ENCODE measurements at regions not wholly inside any gene's neighbourhood (a gene's known extent, or its start where the extent isn't known, plus 50 kb on each side); places are given as distances from the start of the nearest gene placed in this dataset.
A peak's percentile ranks its signal among the peaks of the same experiment; 100 is the strongest.

DNA sequence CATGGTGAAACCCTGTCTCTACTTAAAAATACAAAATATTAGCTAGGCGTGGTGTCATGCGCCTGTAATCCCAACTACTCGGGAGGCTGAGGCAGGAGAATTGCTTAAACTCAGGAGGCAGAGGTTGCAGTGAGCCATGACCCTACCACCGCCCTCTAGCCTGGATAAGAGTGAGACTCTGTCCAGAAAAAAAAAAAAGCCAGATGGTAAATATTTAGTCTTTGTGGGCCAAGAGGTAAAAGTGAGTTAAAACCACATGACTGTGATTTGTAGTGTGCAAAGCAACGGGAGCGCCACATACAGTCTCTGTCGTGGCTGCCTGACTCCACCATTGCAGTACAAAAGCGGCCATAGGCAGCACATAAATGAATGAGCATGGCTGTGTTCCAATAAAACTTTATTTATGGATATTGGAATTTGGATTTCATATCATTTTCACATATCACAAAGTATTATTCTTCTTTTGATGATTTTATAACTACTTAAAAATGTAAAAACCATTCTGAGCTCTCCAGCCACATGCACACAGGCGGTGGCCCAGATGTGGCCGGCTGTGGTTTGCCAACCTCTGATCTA, 51.8 kb upstream of the CASZ1 start:
- DNase-seq: no peak
- Histone ChIP-seq H3K4me3 (ENCODE audit: low read depth, low read length) (no peak overlapping the region), H3K9me3 (ENCODE audit: severe bottlenecking) (peaks cover 15% of the 10 kb centered on the region), H3K36me3 (no peaks in the 10 kb centered on the region), H3K27ac (peak overlapping the region; percentile 89; the same call in 1 of the 2 replicates), H3K27me3 (ENCODE audit: insufficient read depth, low read depth, severe bottlenecking) (no peaks in the 10 kb centered on the region)
- TF ChIP-seq, protein P1, sequence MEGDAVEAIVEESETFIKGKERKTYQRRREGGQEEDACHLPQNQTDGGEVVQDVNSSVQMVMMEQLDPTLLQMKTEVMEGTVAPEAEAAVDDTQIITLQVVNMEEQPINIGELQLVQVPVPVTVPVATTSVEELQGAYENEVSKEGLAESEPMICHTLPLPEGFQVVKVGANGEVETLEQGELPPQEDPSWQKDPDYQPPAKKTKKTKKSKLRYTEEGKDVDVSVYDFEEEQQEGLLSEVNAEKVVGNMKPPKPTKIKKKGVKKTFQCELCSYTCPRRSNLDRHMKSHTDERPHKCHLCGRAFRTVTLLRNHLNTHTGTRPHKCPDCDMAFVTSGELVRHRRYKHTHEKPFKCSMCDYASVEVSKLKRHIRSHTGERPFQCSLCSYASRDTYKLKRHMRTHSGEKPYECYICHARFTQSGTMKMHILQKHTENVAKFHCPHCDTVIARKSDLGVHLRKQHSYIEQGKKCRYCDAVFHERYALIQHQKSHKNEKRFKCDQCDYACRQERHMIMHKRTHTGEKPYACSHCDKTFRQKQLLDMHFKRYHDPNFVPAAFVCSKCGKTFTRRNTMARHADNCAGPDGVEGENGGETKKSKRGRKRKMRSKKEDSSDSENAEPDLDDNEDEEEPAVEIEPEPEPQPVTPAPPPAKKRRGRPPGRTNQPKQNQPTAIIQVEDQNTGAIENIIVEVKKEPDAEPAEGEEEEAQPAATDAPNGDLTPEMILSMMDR (IDR thresholded peaks at IDR 0.05; ENCODE audit: low read depth, low read length): no peak

DNA sequence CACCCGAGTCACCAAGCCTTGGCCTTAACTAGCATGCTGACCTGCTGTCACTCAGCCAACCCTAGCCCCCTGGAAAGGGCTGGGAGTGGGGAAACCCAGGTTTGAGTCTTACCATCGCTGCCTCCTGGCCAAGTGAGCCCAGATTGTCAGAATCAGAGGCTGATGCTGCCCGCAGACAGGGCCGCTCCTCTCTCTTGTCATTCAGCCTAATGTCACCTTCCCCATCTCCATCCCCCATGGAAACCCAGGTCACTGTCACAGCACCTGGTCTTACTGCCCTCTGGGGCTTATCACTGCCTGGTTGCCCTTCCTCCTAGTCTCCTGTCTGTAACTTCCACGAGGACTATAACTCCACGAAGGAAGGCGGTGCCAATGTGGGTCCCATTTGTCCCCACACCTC, 53.6 kb upstream of the CASZ1 start:
- TF ChIP-seq, protein P1 (IDR thresholded peaks at IDR 0.05; ENCODE audit: low read depth, low read length): no peak
- no peaks in the 10 kb centered on the region for H3K36me3 ChIP-seq
- DNase-seq: peak; percentile 58
- H3K4me3 ChIP-seq (ENCODE audit: low read depth, low read length): no peak overlapping the region
- H3K27ac ChIP-seq: peak overlapping the region; percentile 89
- no peaks in the 10 kb centered on the region for H3K27me3 ChIP-seq (ENCODE audit: insufficient read depth, low read depth, severe bottlenecking)
- peaks cover 9% of the 10 kb centered on the region for H3K9me3 ChIP-seq (ENCODE audit: severe bottlenecking)

DNA sequence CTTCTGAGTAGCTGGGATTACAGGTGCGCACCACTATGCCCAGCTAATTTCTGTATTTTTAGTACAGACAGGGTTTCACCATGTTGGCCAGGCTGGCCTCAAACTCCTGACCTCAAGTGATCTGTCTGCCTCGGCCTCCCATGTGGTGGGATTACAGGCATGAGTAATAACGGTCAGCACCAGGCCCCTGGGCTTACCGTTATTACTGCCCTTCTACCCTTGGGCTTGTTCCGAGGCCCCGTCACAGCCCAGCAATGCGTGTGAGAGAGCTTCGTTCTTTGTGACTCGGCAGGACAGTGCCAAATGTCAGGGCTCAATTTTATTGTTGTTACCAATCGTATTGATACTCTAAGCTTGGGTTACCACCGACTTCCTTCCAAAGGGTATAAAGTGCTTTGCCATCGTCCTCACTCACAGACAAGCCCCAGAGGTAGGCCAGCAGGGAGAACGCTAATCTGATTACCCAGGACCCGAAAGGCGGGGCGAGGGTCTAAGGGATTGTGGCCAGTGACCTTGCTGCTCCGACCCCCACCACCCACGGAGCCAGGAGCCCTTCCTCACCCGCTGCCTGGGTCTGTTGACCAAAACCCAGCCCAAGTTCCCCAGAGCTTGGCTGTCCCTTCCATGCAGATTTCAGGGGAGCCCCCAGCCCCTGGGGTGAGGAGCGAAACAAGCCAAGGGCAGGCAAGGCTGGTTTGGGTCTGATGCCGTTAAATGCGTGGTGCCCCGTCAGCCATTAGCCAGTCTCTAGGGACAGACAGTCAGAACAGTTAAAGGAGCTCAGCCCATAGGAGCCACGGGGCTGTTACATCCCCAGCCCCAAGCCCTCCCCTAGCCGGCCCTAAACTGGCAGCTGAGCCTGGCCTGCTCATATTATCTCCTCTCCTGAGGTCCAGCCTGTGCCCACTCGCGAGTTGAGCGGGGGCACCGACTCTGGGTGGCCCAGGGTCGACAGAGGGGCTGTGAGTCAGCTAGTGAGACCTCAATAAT, 54.9 kb upstream of the CASZ1 start:
- H3K9me3 ChIP-seq (ENCODE audit: severe bottlenecking): peaks cover 9% of the 10 kb centered on the region
- H3K4me3 ChIP-seq (ENCODE audit: low read depth, low read length): peak overlapping the region; percentile 3; the same call in 1 of the 2 replicates
- no peaks in the 10 kb centered on the region for H3K27me3 ChIP-seq (ENCODE audit: insufficient read depth, low read depth, severe bottlenecking)
- H3K36me3 ChIP-seq: no peaks in the 10 kb centered on the region
- H3K27ac ChIP-seq: peak overlapping the region; percentile 89
- TF ChIP-seq, protein P1 (IDR thresholded peaks at IDR 0.05; ENCODE audit: low read depth, low read length): no peak
- DNase-seq: peak; percentile 92

DNA sequence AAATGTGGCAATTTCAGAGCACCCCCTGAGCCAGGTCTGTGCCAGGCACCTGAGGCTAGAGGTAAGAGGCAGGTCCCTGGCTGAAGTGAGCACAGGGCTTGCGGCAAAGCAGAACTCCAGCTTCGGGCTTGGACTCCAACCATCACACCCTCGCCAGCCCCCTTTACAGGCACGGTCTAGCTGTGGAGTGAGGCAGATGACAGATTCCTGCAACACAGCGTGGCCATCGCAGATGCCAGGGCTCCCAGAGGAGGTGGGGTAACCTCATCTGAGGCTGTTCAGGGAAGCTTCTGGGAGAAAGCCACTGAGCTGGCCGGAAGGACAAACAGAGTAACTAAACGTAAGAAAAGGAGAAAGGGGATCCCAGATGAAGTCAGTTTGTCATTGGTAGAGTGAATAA, 55.6 kb upstream of the CASZ1 start:
- Histone ChIP-seq H3K4me3 (ENCODE audit: low read depth, low read length) (no peak overlapping the region), H3K27me3 (ENCODE audit: insufficient read depth, low read depth, severe bottlenecking) (no peaks in the 10 kb centered on the region), H3K36me3 (no peaks in the 10 kb centered on the region), H3K27ac (peak overlapping the region; percentile 89), H3K9me3 (ENCODE audit: severe bottlenecking) (peaks cover 3% of the 10 kb centered on the region)
- no peak for DNase-seq
- TF ChIP-seq, protein P1 (IDR thresholded peaks at IDR 0.05; ENCODE audit: low read depth, low read length): no peak

DNA sequence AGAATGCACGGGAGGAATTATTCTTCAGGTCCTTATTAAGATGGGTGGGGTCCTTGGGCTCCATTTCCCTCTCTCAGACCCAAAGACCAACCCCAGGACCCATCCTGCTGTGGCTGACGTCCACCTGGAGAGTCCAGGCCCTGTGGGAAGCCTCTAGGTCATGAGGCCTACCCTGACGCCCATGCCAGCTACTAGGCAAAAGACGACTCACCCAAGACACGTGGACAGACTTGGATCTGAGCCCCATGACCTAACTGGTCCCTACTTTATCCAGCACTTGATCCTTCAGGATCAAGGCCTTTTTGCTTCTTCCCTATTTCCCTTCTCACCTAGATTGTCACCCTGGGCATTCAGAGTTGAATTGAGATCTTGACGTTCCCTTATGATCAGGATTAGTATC, 56.0 kb upstream of the CASZ1 start:
- Histone ChIP-seq H3K27me3 (ENCODE audit: insufficient read depth, low read depth, severe bottlenecking) (no peaks in the 10 kb centered on the region), H3K27ac (no peak overlapping the region; the same call in 1 of the 2 replicates), H3K36me3 (no peaks in the 10 kb centered on the region), H3K9me3 (ENCODE audit: severe bottlenecking) (peaks cover 3% of the 10 kb centered on the region), H3K4me3 (ENCODE audit: low read depth, low read length) (no peak overlapping the region)
- no peak for DNase-seq
- TF ChIP-seq, protein P1 (IDR thresholded peaks at IDR 0.05; ENCODE audit: low read depth, low read length): no peak

Data from WERI-Rb-1 (cell line).